ENCODE measurements at regions not wholly inside any gene's neighbourhood (a gene's known extent, or its start where the extent isn't known, plus 50 kb on each side); places are given as distances from the start of the nearest gene placed in this dataset.

GRCh38 chr1:216960716-216961115, 237.5 kb upstream of the ESRRG start:
- TF ChIP-seq CTCF (IDR thresholded peaks at IDR 0.05) (no peak), POLR2AphosphoS5 (IDR thresholded peaks at IDR 0.05) (no peak)
